ENCODE measurements at regions not wholly inside any gene's neighbourhood (a gene's known extent, or its start where the extent isn't known, plus 50 kb on each side); places are given as distances from the start of the nearest gene placed in this dataset.

DNA sequence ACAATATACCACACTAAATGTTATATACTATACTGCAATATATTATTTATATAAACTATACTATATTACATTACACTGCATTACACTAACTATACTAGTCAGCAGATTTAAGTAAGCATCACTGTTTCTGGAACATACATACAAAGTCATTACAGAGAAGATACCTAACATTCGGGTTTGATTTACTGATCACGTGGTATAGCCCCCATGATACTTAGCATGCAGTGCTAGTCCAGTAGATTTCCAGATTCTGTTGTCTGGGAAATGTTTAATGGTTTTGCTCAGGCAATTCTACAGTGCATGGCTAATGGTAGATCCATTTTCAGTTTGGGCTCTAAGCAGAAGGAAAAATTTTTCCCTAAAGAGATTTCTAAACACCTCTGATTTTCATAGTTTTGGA is 403.7 kb upstream of the TMTC1 start:
- no peak for DNase-seq (ENCODE audit: low spot score)
- TF ChIP-seq, protein P1, sequence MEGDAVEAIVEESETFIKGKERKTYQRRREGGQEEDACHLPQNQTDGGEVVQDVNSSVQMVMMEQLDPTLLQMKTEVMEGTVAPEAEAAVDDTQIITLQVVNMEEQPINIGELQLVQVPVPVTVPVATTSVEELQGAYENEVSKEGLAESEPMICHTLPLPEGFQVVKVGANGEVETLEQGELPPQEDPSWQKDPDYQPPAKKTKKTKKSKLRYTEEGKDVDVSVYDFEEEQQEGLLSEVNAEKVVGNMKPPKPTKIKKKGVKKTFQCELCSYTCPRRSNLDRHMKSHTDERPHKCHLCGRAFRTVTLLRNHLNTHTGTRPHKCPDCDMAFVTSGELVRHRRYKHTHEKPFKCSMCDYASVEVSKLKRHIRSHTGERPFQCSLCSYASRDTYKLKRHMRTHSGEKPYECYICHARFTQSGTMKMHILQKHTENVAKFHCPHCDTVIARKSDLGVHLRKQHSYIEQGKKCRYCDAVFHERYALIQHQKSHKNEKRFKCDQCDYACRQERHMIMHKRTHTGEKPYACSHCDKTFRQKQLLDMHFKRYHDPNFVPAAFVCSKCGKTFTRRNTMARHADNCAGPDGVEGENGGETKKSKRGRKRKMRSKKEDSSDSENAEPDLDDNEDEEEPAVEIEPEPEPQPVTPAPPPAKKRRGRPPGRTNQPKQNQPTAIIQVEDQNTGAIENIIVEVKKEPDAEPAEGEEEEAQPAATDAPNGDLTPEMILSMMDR (IDR thresholded peaks at IDR 0.05) = no peak
- no peak for ATAC-seq (ENCODE audit: low FRiP score)

DNA sequence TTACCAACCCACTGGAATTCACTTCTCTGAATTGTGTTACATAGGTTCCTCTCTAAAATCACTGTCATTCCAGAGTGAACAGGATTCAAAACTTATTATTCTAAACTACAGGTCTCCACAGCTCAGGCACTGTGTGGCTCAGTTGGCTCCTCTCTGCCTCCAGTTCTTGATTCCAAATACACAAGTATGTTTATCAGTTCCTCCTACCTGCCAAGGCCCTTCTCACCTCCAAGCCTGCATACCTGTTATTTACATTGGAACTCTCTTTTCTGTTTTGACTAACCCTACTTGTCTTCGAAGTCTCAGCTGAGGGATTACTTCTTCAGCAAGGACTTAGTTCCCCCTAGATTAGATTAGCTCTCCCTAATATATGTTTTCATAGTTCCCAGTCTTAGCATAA is 397.6 kb upstream of the TMTC1 start:
- TF ChIP-seq, protein P1 (IDR thresholded peaks at IDR 0.05) = no peak
- no peak for ATAC-seq (ENCODE audit: low FRiP score)
- no peak for DNase-seq (ENCODE audit: low spot score)

DNA sequence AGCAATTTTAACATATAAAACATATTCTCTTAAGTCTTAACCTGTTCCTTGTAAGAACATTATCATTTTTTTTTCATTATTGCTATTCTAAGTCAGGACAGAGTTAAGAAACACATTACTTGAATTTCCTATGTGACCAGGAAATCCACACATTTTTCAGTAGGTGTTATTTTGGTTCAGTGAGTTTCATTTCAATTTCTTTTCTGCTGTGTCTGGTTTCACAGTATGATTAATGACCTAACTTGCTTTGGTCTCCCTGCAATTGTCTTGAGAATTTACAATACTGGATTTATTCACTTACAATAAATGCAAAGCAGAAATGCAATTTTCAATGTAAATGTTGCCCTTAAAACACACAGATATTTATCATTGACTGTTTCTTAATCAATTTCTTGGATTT is 396.9 kb upstream of the TMTC1 start:
- no peak for ATAC-seq (ENCODE audit: low FRiP score)
- no peak for DNase-seq (ENCODE audit: low spot score)
- TF ChIP-seq, protein P1 (IDR thresholded peaks at IDR 0.05) = no peak

DNA sequence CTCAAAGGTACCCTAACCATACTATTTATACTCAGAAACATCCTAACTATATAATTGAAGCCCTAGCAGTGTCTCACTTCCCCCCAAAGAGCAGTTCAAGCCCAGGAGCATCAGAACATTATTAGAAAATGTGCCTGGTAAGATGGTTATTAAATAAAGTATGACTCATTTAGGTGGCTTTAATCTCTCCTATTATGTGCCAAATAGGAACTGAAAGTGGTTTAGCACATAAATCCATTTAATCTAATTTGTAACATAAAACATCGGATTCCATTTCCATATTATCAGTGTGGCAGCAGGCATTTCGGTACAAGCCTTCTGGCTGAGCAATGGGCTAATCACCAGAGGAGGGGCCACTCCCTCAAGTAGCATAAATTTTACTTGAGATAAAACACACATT is 395.2 kb upstream of the TMTC1 start:
- ATAC-seq (ENCODE audit: low FRiP score) (no peak), DNase-seq (ENCODE audit: low spot score) (no peak)
- TF ChIP-seq, protein P1 (IDR thresholded peaks at IDR 0.05) = no peak

DNA sequence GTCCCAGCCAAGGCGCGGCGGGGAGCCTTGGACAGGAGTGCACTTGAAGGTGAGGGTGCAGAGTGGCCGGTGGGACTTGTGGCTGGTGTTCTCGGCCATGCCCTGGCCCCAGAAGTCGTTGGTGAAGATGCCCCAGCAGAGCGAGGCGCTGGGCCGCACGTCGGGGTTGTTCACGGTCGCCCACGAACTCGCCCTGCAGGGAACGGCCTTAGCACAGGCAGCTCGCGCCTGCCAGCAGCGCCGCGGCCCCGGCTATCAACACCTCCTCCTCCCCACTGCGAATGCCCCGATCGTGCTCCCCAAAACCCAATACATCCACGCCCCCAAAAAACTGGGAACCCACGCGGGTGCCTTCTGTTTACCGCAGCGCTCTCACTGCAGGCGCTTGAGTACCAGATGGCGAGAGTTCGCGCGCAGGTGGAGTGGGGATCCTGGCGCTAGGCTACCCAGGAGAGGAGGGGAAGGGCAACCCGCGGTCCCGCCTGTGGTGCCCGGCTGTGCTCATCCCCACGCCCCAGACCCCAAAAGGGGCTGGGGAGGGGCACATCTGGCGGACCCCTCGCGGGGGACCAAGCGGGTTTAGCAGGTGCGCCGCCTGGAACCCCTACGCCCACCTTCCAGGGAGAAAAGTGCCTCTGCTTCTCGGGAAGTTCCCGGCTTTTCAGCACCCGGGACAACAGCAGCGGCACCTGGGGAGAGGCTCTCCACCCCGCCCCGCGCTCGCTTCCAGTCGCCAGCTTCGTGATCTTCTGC is 386.3 kb upstream of the TMTC1 start:
- DNase-seq (ENCODE audit: low spot score) (no peak), ATAC-seq (ENCODE audit: low FRiP score) (no peak)
- TF ChIP-seq, protein P1 (IDR thresholded peaks at IDR 0.05) = no peak

DNA sequence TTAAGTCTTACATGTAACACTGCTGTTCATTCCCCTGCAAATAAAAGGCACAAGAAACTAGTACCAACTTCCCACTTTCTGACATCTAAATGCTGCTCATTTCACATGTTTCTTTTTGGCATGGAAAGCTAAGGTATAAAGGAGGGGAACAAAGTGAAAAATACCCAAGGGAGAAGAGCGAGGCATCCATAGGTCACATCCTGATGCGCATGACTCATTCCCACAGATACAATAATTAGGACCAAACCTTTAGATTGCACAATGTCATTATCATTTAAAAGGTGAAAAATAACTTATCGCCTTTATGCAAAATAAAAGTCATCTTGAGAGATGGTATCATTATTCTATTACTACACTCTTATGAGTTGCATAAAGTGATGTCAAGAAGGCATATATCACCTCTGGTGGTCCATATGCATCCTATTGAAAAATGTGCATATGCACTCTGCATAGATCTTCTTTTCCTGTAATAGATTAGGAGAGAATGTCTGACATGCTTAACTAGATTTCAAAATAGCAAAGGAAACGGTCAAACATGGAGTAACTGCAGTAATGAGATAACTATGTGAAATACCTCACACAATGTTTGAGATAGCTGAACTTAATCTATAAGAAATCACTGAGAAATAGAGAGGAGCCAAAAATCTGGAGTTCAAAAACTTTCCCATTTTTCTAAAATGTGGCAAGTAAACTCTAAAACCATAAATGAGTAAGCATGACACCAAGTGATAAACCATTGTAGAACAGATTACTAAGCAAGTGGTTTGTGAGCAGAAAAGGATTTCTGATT is 382.5 kb upstream of the TMTC1 start:
- TF ChIP-seq, protein P1 (IDR thresholded peaks at IDR 0.05) = no peak
- DNase-seq (ENCODE audit: low spot score) (no peak), ATAC-seq (ENCODE audit: low FRiP score) (no peak)

All from omental fat pad (tissue), 3 donors.